GM12875 (cell line): ENCODE measurements at regions not wholly inside any gene's neighbourhood (a gene's known extent, or its start where the extent isn't known, plus 50 kb on each side); places are given as distances from the start of the nearest gene placed in this dataset.

Experiments used
- H3K4me3 ChIP-seq: one replicate; pipeline ENCODE4 v1.5.1; 2011; ENCODE audit warnings: low read depth, low read length, control low read depth
- TF ChIP-seq, protein P1 (sequence below): IDR thresholded peaks from 2 replicates; pipeline ENCODE4 v1.5.1; 2011; ENCODE audit warnings: low read depth, mild to moderate bottlenecking, control low read depth, inconsistent platforms, low read length, moderate library complexity, borderline replicate concordance; ENCODE audit not compliant: insufficient read depth

DNA sequence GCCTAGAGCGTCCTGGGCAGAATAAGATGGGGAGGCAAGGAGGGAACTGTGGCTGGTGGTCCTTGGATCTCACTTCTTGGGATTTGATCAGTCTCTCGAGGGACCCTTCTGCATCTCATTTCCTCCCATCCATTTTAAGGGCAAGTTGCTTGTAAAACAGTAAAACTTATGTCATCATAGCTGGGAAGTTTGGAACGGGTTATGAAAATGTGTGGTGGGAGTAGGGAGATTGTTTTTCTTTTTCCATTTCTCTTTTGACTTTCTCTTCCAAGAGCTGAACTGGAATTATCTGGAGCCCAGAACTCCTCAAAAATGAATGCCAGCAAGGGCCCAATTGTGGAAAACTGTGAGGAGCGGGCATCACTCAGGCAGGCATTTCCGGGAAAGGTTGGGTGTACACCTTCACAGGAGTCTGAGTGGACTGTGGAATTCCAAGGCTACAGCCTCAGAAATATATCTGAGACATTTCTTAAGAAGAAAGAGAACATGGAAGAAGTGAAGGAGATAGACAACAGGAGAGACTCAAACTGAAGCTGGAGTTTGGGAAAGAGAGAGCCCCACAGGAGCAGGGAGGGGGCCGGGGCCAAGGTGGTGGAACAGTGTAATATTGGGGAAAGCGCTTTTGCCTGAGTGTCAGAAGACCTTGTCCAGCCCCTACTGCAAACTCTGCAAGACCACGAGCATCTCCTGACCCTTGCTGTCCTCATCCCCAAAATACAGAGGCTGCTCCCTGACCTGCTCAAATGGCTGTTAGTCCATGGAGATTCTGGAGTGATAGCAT lies 185.1 kb downstream of the FOXD2 start:
- no peak overlapping the region for H3K4me3 ChIP-seq
- TF ChIP-seq, protein P1, sequence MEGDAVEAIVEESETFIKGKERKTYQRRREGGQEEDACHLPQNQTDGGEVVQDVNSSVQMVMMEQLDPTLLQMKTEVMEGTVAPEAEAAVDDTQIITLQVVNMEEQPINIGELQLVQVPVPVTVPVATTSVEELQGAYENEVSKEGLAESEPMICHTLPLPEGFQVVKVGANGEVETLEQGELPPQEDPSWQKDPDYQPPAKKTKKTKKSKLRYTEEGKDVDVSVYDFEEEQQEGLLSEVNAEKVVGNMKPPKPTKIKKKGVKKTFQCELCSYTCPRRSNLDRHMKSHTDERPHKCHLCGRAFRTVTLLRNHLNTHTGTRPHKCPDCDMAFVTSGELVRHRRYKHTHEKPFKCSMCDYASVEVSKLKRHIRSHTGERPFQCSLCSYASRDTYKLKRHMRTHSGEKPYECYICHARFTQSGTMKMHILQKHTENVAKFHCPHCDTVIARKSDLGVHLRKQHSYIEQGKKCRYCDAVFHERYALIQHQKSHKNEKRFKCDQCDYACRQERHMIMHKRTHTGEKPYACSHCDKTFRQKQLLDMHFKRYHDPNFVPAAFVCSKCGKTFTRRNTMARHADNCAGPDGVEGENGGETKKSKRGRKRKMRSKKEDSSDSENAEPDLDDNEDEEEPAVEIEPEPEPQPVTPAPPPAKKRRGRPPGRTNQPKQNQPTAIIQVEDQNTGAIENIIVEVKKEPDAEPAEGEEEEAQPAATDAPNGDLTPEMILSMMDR, result no peak

DNA sequence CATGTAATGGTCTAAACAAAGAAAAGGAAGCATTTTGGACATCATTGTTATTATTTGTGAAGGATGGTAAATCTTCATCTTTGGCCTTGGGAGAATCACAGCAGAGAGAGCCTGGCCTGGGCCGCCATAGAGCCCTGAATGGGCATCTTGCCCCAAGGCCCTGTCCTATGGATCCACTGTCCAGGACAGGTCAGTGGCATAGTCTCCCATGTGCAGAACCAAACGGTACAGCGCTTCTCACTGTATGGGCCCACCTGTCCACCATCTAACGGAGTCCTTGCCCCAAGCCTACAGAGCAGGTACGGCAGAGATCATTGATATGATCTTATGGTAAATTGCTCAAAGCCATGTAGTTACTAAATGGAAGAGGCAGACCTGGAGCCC lies 185.7 kb downstream of the FOXD2 start:
- no peak overlapping the region for H3K4me3 ChIP-seq
- TF ChIP-seq, protein P1, result no peak

DNA sequence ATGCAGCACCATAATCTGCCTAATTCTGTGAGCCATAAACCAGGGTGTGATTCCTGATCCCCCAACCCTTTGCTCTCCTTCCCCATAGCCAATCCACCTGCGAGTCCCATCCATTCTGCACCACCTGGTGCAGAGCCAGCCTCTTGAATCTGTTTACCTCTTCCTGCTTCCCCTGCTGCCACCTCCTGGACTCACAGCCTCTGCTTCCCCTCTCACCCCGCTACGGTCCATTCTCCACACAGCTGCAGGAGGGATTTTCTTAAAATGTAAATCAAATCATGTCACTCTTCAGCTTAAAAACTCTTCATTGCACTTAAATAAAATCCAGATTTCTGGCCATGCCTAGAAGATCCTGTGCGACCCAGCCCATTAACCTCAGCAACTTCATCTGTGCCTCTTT lies 186.7 kb downstream of the FOXD2 start:
- TF ChIP-seq, protein P1, result no peak
- H3K4me3 ChIP-seq, result no peak overlapping the region

DNA sequence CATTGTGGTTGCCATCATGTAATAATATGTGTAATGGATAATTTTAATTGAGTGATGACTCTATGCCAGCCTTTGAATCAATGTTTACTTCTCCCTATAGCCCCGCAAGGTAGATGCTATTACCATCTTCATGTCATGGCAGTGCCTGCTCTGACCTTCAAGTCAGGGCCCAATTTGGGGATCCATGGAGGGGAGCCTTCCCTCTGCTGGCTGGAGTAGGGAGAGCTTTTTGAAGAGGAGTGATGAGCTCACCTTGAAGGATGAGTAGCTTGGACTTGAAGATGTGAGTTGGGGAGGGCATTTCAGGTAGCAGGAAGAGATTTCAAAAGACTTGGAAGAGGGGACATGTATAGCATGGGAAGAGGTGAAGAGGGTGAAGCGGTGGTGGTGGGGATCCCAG lies 189.2 kb downstream of the FOXD2 start:
- H3K4me3 ChIP-seq, result no peak overlapping the region
- TF ChIP-seq, protein P1, result no peak

DNA sequence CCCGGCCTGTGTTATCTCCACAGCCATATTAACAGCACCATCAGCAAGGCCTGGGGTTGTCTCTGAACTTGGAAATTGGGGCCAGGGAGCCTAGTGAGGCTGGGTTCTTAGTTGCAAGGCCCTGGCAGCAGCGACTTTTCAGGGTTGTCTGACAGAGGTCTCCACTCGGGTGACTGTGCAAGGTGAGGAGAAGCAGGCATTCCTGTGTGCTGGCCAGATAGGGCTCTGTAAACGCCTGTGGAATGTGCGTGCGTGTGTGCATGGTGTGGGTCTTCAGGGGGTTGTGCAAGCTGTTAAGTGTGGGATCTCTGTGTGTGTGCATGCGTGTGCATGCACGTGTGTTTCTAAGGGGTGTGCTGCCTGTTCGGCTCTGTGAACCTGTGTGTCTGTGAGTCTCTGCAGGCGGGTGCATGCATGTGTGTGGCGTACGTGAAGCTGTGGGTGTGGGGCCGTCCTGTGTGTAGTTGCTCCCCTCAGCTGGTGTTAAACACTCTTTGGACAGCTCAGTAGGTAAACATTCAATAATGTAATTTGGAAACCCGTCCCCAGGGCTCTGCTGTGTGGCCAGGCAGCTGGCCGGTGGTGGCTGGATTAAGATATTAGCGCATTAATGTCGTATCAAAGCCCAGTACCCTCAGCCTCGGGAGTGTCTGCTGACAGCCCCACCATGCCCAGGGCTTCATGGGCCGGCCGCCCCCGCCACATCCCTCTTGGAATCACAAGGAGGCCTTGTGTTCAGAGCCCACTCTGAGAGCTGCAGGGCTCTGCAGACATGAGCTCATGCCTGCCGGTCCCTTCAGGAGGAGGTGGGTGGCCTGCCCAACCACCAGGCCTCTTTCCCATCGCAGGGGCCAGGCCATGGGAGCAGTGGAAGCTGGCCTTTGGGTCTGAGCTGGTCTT lies 189.9 kb downstream of the FOXD2 start:
- no peak overlapping the region for H3K4me3 ChIP-seq
- TF ChIP-seq, protein P1, result no peak

DNA sequence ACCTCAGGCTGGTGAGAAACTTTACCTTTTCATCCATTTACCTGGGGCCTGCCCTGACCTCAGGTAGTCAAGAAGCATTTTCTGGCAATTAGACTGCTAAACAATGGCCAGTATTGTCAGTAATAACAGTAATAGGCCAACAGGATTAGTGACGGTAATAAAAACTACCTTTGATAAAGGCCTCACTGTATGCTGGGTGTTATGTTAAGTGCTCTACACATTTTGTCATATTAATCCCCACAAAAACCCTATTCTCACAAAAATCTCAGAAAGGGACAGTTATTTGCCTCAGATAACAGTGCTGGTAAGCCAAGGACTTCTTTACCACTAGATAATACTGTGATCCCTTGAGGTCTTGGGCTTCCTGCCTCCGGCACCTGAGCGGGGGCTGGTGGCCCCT lies 191.4 kb downstream of the FOXD2 start:
- TF ChIP-seq, protein P1, result no peak

More for the DNA sequence above, 191.4 kb downstream of the FOXD2 start:
- H3K4me3 ChIP-seq, result no peak overlapping the region
